H1 (cell line): ENCODE measurements at regions not wholly inside any gene's neighbourhood (a gene's known extent, or its start where the extent isn't known, plus 50 kb on each side); places are given as distances from the start of the nearest gene placed in this dataset.

Experiments
- BACH1 ChIP-seq: IDR thresholded peaks from 2 replicates; pipeline ENCODE4 v1.6.1; 2012; ENCODE audit warnings: low read length, improper control_type of control experiment
- SP1 ChIP-seq: IDR thresholded peaks from 2 replicates; pipeline ENCODE4 v1.6.1; 2011; ENCODE audit warnings: low read depth, low read length
- ZNF274 ChIP-seq: IDR thresholded peaks from 2 replicates; pipeline ENCODE4 v1.7.0; 2012; ENCODE audit warnings: low read length, borderline replicate concordance; ENCODE audit errors: extremely low read depth
- TF ChIP-seq, protein P1 (sequence below): IDR thresholded peaks from 2 replicates; pipeline ENCODE4 v1.6.1; 2011; ENCODE audit warnings: low read depth, mild to moderate bottlenecking, low read length; ENCODE audit not compliant: insufficient read depth

DNA sequence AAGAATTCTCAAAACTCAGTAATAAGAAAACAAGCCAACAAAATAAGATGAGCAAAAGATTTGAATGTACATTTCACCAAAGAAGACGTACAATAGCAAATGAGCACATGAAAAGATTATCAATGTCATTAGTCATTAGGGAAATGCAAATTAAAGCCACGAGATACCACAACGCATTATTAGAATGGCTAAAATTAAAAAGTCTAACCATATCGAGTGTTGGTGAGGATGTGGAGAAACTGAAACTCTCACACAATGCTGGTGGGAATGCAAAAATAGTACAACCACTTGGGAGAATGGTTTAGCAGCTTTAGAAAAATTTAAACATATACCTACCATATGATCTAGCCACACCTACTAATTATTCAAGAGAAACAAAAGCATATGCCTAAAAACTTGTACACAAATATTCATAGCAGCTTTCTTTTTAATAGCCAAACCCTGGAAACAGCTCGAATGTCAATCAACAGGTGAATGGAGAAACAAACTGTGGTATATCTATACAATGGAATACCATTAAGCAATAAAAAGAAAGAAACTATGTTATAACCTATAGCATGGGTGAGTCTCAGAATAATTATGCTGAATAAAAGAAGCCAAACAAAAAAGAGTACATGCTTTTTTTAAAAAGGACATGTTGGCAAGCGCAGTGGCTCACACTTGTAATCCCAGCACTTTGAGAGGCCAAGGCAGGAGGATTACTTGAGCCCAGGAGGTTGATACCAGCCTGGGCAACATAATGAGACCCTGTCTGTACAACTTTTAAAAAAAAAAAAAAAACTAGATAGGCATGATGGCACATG lies 103.6 kb downstream of the LITAF start:
- TF ChIP-seq, protein P1, sequence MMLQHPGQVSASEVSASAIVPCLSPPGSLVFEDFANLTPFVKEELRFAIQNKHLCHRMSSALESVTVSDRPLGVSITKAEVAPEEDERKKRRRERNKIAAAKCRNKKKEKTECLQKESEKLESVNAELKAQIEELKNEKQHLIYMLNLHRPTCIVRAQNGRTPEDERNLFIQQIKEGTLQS = no peak
- TF ChIP-seq SP1 (no peak), ZNF274 (no peak), BACH1 (no peak)
